ENCODE measurements at regions not wholly inside any gene's neighbourhood (a gene's known extent, or its start where the extent isn't known, plus 50 kb on each side); places are given as distances from the start of the nearest gene placed in this dataset.

GRCh38 chr9:2320632-2321031, 301.0 kb upstream of the VLDLR start:
- no peak for TF ChIP-seq CEBPB (IDR thresholded peaks at IDR 0.05)
- TF ChIP-seq FOXM1 (IDR thresholded peaks at IDR 0.05; ENCODE audit: borderline replicate concordance, low read depth) = no peak
- TF ChIP-seq TAF1 (IDR thresholded peaks at IDR 0.05; ENCODE audit: low read depth) = no peak
- TF ChIP-seq MAX (IDR thresholded peaks at IDR 0.05) = no peak
